ENCODE measurements at regions not wholly inside any gene's neighbourhood (a gene's known extent, or its start where the extent isn't known, plus 50 kb on each side); places are given as distances from the start of the nearest gene placed in this dataset.
A peak's percentile ranks its signal among the peaks of the same experiment; 100 is the strongest.

- Histone ChIP-seq H3K36me3 (ENCODE audit: control insufficient read depth, insufficient read depth, low read length) (no peaks in the 10 kb centered on the region), H3K9me1 (ENCODE audit: control insufficient read depth, insufficient read depth, low read length) (no peaks in the 10 kb centered on the region), H3K79me2 (ENCODE audit: control insufficient read depth, insufficient read depth, low read length) (no peaks in the 10 kb centered on the region), H3K9me3 (replicated peaks; ENCODE audit: control insufficient read depth, insufficient read depth, low read depth, low read length) (no peaks in the 10 kb centered on the region), H4K20me1 (replicated peaks; ENCODE audit: control insufficient read depth, insufficient read depth, low read length) (no peaks in the 10 kb centered on the region), H3K4me2 (ENCODE audit: insufficient read depth, low read length) (no peak overlapping the region), H3K27me3 (ENCODE audit: control insufficient read depth in 2 of 2, insufficient read depth in 2 of 2, low read length in 2 of 2) (no peaks in the 10 kb centered on the region), H3K4me3 (no peak overlapping the region), H3K27ac (ENCODE audit: extremely low read depth, low read depth, low read length) (no peak overlapping the region), H3K9ac (ENCODE audit: insufficient read depth in 1 of 2, low read depth in 2 of 2, low read length in 2 of 2) (no peak overlapping the region), H3K4me1 (replicated peaks in 1 of 2; ENCODE audit: control insufficient read depth in 2 of 2, insufficient read depth in 2 of 2, low read length in 2 of 2) (peaks cover 0 to 6% of the 10 kb centered on the region in 2 experiments; a peak in 1 of 5 replicates), H2AFZ (ENCODE audit: low read depth, low read length) (peak overlapping the region; percentile 42)
- peak; percentile 68 for ATAC-seq
- BruUV-seq (replicated peaks): no TSS peak
- CTCF ChIA-PET (ENCODE audit: low intra/inter-chr PET ratio): no interaction called here
- in situ Hi-C loops (cut with MboI): no loop called here
- WGBS (ENCODE audit: insufficient coverage, low coverage, missing lambda C conversion rate): 25% methylated on average over 4 of the region's 4 CpGs
- intact Hi-C loops (cut with micrococcal nuclease): no loop called here
- DNase-seq (ENCODE audit: extremely low read depth in 1 of 4, low spot score in 3 of 4): peak in 1 of 4 experiments; percentile 50
- FAIRE-seq: peak; percentile 75
- POLR2A ChIA-PET: interaction anchor here (0.8 to 1.6 kb wide), 2 partner anchors 12 to 13 kb away, joined by 4 read pairs; no protein-coding TSS in a partner anchor
- no peak for TF ChIP-seq SP2 (IDR thresholded peaks at IDR 0.05; ENCODE audit: extremely low read depth, low read depth, low read length, poor library complexity, severe bottlenecking)
- peak; percentile 49; the same call in 1 of the 2 replicates for TF ChIP-seq MYC (IDR thresholded peaks at IDR 0.05; ENCODE audit: low read depth, low read length)
- TF ChIP-seq MYC (CRISPR knock-in tag; IDR thresholded peaks at IDR 0.05; ENCODE audit: borderline replicate concordance, low read depth): no peak
- TF ChIP-seq, protein P1, sequence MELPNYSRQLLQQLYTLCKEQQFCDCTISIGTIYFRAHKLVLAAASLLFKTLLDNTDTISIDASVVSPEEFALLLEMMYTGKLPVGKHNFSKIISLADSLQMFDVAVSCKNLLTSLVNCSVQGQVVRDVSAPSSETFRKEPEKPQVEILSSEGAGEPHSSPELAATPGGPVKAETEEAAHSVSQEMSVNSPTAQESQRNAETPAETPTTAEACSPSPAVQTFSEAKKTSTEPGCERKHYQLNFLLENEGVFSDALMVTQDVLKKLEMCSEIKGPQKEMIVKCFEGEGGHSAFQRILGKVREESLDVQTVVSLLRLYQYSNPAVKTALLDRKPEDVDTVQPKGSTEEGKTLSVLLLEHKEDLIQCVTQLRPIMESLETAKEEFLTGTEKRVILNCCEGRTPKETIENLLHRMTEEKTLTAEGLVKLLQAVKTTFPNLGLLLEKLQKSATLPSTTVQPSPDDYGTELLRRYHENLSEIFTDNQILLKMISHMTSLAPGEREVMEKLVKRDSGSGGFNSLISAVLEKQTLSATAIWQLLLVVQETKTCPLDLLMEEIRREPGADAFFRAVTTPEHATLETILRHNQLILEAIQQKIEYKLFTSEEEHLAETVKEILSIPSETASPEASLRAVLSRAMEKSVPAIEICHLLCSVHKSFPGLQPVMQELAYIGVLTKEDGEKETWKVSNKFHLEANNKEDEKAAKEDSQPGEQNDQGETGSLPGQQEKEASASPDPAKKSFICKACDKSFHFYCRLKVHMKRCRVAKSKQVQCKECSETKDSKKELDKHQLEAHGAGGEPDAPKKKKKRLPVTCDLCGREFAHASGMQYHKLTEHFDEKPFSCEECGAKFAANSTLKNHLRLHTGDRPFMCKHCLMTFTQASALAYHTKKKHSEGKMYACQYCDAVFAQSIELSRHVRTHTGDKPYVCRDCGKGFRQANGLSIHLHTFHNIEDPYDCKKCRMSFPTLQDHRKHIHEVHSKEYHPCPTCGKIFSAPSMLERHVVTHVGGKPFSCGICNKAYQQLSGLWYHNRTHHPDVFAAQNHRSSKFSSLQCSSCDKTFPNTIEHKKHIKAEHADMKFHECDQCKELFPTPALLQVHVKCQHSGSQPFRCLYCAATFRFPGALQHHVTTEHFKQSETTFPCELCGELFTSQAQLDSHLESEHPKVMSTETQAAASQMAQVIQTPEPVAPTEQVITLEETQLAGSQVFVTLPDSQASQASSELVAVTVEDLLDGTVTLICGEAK (IDR thresholded peaks at IDR 0.05): peak; percentile 99
- TF ChIP-seq, protein P1 (CRISPR knock-in tag; IDR thresholded peaks at IDR 0.05): peak; percentile 97
- TF ChIP-seq CEBPB (tag; IDR thresholded peaks at IDR 0.05): peak; percentile 44
- TF ChIP-seq MECOM (CRISPR knock-in tag; IDR thresholded peaks at IDR 0.05): no peak
- TF ChIP-seq ZBTB26 (CRISPR knock-in tag; IDR thresholded peaks at IDR 0.05): no peak
These were observed 130.6 kb downstream of the SMAD6 start for GRCh38 chr15:66832664-66833063.
